HepG2 (cell line): ENCODE measurements at regions not wholly inside any gene's neighbourhood (a gene's known extent, or its start where the extent isn't known, plus 50 kb on each side); places are given as distances from the start of the nearest gene placed in this dataset.

Source experiments
- ZNF460 ChIP-seq: sonication (generic); formaldehyde crosslinking; IDR thresholded peaks from 2 replicates; pipeline ENCODE4 v1.5.1; 2020; ENCODE audit warnings: missing genetic modification reagents, mild to moderate bottlenecking, borderline replicate concordance
- TF ChIP-seq, protein P1 (sequence below): IDR thresholded peaks from 2 replicates; pipeline ENCODE4 v1.6.1; 2016; ENCODE audit warnings: low read depth, borderline replicate concordance

DNA sequence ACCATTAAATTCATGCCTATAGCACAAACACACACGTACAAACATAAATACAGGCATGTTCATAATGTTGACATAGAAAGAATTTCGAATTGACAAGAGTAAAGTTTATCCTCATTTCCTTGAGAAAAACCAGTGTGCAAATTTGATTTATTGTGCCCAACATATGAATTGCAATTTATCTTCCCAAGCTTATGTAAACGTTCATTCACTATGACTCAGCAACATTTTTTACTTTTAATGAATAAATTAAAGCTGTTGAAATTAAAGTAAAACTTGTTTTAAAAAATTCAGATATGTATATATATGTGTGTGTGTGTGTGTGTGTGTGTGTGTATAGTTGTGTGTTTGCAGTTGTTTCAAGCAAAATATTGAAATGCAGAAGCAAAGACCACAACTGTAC lies 1067.9 kb downstream of the BRINP3 start:
- TF ChIP-seq ZNF460 = no peak
- TF ChIP-seq, protein P1, sequence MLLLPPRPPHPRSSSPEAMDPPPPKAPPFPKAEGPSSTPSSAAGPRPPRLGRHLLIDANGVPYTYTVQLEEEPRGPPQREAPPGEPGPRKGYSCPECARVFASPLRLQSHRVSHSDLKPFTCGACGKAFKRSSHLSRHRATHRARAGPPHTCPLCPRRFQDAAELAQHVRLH (CRISPR knock-in tag) = no peak
